ENCODE measurements at regions not wholly inside any gene's neighbourhood (a gene's known extent, or its start where the extent isn't known, plus 50 kb on each side); places are given as distances from the start of the nearest gene placed in this dataset.

DNA sequence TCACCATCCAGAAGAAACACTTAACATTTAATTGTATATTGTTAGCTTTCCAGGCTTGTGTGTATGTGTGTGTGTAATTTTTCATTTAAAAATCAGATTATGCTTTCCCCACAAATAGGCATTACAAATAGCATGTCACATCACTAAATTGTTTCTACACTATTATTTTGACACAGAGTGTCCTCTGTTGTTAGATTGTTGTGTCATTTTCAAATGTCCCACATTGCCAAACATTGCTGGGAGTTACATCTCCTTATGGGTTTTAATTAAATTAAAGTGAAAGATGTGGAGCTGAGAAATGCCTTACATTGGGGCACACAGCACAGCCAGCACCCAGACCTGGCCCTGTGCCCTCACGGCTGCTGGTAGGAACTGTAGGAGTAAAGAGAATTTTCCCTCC is 295.6 kb downstream of the ZEB1 start:
- TF ChIP-seq, protein P1, sequence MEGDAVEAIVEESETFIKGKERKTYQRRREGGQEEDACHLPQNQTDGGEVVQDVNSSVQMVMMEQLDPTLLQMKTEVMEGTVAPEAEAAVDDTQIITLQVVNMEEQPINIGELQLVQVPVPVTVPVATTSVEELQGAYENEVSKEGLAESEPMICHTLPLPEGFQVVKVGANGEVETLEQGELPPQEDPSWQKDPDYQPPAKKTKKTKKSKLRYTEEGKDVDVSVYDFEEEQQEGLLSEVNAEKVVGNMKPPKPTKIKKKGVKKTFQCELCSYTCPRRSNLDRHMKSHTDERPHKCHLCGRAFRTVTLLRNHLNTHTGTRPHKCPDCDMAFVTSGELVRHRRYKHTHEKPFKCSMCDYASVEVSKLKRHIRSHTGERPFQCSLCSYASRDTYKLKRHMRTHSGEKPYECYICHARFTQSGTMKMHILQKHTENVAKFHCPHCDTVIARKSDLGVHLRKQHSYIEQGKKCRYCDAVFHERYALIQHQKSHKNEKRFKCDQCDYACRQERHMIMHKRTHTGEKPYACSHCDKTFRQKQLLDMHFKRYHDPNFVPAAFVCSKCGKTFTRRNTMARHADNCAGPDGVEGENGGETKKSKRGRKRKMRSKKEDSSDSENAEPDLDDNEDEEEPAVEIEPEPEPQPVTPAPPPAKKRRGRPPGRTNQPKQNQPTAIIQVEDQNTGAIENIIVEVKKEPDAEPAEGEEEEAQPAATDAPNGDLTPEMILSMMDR (IDR thresholded peaks at IDR 0.05; ENCODE audit: insufficient read depth, low read length), result no peak
- DNase-seq (ENCODE audit: low read depth), result no peak
- no peak overlapping the region for H3K4me3 ChIP-seq (ENCODE audit: low read depth, low read length)

GRCh38 chr10:31612082-31612481 is 293.1 kb downstream of the ZEB1 start:
- H3K4me3 ChIP-seq (ENCODE audit: low read depth, low read length), result no peak overlapping the region
- no peak for DNase-seq (ENCODE audit: low read depth)
- TF ChIP-seq, protein P1 (IDR thresholded peaks at IDR 0.05; ENCODE audit: insufficient read depth, low read length), result no peak

DNA sequence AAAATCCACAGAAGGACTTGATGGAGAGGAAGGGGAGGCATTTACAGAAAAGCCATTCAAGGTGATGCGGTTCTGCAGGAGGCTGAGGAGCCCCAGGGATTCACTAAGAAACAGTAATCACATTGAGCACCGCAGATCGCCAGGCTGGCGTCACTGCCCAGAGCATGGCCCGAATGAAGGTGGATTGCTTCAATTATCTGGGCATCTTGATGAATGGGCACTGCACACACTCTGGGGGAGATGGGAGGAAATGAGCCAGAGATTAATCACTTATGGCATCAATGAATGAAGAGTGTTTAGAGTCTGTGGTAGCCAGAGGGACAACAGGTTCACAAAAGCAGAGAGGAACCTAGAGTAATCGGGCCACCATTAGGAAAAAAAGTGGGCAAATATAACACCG is 292.1 kb downstream of the ZEB1 start:
- H3K4me3 ChIP-seq (ENCODE audit: low read depth, low read length), result no peak overlapping the region
- no peak for DNase-seq (ENCODE audit: low read depth)
- TF ChIP-seq, protein P1 (IDR thresholded peaks at IDR 0.05; ENCODE audit: insufficient read depth, low read length), result no peak

DNA sequence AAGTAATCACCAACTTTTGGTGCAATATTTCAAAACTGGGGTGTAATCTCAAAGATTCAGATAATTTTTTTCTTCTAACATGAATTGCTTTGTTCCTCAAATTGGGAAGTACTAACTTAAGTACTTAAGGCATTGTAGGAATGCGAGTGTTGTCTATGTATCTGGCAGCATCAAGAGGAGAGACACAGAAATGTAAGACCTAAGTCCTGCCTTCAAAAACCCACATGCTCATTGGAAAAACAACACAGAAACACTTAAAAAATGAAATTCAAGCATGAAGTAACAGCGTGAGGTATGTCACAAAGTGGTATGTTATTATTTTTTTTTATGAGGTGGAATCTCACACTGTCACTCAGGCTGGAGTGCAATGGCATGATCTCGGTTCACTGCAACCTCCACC is 288.5 kb downstream of the ZEB1 start:
- H3K4me3 ChIP-seq (ENCODE audit: low read depth, low read length), result no peak overlapping the region
- peak; percentile 29 for DNase-seq (ENCODE audit: low read depth)
- TF ChIP-seq, protein P1 (IDR thresholded peaks at IDR 0.05; ENCODE audit: insufficient read depth, low read length), result no peak

GRCh38 chr10:31606841-31607240 is 287.8 kb downstream of the ZEB1 start:
- TF ChIP-seq, protein P1 (IDR thresholded peaks at IDR 0.05; ENCODE audit: insufficient read depth, low read length), result no peak
- DNase-seq (ENCODE audit: low read depth), result no peak
- no peak overlapping the region for H3K4me3 ChIP-seq (ENCODE audit: low read depth, low read length)

DNA sequence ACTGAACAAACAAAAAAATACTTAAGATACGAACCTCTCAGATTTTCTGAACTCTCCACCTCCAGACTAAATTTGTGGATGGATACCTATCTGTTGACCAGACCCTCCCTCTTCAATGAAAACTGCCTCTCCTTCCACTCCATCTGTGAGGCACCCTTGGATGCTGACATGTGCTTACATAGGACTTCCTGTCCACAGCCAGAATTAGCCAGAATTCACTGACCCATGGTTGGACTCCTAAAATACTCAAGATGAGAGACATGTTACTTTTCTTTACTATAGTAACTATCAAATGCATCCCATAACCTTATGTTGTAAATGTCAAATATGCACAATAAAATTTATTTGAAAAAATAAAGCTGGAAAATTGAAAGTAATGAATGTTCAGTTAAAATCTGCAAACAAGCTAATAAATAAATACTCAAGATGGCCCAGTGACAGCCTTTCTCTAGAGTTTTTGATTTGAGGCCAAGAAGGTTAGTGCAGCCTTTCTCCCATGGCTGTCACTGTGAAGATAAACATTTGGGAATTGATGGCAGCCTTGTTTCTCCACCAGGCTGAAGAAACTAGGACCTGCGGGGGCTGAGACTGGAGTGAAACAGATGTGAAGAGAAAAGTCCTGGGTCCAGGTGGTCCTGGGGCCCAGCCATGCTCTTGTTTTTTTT is 287.0 kb downstream of the ZEB1 start:
- peak; percentile 16 for DNase-seq (ENCODE audit: low read depth)
- TF ChIP-seq, protein P1 (IDR thresholded peaks at IDR 0.05; ENCODE audit: insufficient read depth, low read length), result no peak
- H3K4me3 ChIP-seq (ENCODE audit: low read depth, low read length), result no peak overlapping the region

GRCh38 chr10:31605426-31605825 is 286.4 kb downstream of the ZEB1 start:
- H3K4me3 ChIP-seq (ENCODE audit: low read depth, low read length), result no peak overlapping the region
- DNase-seq (ENCODE audit: low read depth), result no peak
- TF ChIP-seq, protein P1 (IDR thresholded peaks at IDR 0.05; ENCODE audit: insufficient read depth, low read length), result no peak
